NCI-H1694 (cell line): ENCODE measurements at regions not wholly inside any gene's neighbourhood (a gene's known extent, or its start where the extent isn't known, plus 50 kb on each side); places are given as distances from the start of the nearest gene placed in this dataset.
"Not testable (repeated sequence)": the region's sequence is repeated elsewhere in the genome, so short reads cannot be mapped to it uniquely, and the experiment has no call there.

Source experiments
- DNase-seq: peaks from one replicate; lab custom pipeline; 2025; lab: John Stamatoyannopoulos, UW

DNA sequence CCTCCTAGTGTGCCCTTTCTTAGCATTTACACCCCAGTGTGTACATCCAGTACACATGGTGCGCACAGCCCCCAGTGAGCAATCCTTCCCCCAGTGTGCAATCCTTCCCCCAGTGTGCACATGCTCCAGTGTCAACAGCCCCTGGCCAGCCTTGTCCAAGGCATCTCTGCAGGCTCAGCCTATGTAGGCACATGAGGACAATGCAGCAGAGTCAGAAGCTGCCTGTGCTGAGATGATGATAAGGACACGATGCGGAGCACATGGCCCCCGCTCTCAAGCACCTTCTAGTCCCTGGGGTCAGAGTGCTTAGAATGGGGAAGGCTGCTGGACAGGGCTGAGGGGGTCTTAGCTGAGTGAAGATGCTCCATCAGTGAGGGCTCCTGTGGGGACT, 69.8 kb downstream of the GADD45G start:
- DNase-seq, result no peak

DNA sequence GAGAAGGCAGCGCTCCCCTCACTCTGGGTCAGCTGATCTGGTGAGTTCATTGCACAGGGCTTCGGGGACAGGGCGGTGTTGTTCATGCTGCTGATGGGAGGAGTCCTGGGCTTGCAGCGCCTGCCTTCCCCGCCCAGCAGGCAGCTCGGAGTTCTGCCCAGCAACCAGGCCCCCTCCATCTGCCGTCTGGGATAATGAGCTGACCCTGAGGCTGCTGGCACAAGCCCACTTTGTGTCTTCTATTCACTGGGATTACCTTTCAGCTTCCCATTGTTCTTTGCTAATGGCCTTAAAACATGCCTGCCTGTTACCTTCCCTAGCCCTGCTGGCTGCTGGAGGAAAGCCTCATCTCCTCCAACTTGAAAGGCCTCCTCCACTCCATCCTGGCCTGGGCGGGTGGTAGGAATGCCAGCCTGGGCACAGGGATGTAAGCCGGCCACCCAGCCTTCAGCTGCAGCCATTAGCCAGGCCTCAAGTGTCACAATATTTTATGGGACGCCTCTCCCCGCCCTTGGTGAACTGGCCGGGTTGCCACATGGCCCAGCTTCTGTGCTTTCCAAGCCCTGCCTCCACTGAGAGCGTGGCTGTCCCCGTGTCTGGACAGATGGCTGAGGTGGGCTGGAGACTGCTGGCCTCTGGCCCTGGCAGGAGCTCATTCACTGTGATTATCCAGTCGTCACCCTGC, 70.4 kb downstream of the GADD45G start:
- peak; percentile 80 for DNase-seq

DNA sequence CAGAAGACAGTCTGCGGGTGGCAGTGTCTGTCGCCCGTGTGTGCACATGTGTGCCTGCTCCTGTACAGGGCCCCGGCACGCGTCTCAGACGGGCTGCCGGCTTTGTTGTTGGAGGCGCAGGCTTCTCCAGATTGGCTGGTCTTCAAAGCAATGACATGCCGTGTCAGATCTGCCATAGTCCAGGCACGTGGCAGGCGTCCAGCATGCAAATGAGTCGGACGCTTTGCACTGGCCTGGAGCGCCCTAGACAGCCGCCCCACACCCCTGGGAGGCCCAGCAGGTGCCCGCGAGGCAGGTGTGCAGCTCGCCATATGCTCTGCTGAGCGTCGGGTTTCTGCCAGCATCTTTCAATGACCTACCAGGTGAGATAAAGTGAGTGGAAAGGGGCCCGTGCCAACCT, 71.5 kb downstream of the GADD45G start:
- DNase-seq, result no peak

DNA sequence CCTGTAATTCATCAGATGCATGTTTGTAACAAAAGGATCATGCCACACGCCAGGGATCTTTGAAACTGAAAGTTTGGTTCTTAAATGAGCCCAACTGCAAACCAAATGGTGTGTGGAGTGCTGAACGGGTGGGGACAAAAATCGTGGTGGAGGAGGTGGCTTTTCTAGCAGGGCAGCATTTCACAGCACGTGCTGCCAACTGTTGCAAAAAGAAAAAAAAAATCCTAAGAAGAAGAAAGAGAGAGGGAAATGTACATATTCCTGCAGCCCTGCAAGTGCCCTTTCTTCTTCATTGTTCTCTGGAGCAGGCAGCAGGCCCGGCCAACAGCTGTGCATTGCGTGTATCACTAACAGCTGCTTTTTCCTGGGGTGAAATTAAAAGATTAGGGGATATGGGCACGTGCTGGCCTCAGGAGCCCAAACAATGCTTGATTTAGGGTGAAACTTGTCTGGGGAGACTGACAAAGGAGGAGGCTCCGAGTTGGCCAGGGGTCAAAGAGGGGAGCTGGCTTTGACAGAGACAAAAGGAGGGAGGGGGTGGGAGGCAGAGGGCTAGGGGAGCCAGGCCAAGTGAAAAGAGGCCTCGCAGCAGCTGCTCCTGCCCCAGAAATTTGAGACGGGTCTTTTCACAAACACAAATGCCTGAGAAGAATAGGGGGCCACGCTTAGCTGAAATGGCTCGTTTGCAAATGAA, 73.0 kb downstream of the GADD45G start:
- no peak for DNase-seq

DNA sequence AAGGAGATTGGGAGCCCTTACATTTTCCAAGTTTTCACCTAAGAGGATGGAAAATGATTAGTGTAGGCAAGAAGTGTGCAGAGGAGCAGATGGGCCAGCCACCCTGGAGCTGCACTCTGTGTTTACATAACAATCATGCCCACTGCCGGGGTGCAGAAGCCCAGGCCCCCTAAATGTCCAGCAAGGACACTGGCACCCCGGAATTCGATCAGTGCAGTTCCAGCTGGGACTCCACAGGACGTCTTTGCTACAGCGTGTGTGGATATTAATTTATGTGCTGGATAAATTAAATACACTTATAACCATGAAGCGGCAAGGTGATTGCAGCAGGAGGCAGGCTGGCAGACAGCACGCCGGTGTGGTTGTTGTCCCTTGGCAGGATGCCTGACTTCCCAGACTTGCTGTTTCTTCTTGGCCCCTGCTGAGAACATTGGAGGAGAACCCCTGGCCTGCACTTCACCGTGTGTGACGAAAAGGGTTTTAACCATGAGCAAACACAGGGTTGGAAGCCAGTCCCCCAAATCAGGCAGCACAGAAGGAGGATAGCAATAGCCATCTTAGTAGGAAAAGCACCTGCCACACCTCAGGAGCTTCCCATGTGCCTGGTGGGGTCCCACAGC, 73.7 kb downstream of the GADD45G start:
- DNase-seq, result no peak

DNA sequence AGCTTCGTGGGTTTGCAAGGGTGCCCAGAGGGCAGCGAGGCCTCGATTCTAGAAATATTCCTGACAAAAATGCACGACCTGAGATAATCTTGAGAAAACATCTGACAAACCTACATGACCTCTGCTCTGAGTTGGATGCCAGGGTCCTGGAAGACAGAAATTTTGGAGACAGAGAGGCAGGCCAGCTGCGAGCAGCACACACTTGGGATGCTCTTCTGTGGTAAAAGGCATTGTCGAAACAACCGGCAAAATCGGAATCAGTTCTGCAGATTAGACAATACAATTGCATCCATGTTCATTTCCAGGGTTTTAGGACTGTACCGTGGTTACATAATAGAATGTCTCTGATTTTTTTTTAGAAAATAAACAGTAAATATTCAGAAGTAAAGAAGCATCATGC, 74.2 kb downstream of the GADD45G start:
- DNase-seq, result no peak

DNA sequence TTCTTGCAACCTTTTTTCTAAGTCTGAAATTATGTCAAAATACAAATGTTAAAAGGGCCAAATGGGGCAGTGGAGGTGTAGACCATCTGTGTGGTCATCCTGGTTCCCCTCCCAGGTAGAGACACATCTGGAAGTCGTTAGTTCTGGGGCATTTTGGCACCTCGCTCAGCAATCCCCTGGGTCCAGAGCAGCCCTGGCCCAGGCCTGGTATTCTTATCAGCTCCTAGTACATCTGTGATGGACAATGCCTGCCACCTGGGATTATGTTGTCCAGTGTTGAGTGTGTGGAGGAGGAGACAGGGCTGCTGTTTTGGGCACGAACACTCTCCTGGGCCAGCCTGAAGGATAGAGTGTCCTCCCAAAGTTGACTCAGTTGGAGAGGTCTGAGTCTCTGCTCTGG, 74.8 kb downstream of the GADD45G start:
- DNase-seq, result no peak

DNA sequence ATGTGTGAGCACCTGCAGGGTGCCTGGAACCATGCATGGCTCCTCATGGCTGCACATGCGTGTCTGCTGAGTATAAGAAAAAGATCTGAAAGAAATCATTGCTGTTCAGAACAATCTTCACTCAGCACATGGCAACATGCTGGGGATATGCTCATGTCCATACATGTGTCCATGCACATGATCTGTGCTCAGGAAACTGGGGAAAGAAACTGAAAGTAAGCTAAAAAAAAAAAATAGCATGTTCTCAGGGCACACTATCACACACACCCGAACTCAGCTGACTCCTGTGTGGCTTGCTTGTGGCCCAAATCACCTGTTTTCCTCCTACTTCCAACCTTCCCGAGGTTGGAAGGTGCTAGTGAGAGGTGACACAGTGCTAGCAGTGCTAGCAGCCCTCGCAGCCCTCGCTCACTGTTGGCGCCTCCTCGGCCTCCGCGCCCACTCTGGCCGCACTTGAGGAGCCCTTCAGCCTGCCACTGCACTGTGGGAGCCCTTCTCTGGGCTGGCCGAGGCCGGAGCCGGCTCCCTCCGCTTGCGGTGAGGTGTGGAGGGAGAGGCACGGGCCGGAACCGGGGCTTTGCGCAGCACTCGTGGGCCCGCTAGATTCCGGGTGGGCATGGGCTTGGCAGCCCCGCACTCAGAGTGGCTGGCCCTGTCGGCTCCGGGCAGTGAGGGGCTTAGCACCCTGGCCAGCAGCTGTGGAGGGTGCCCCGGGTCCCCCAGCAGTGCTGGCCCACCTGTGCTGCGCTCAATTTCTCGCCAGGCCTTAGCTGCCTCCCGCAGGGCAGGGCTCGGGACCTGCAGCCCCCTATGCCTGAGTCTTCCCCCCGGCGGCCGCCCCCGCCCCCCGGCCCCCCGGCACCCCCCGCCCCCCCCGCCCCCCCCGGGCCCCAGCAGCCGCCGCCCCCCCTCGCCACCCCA, 76.0 kb downstream of the GADD45G start:
- no peak for DNase-seq

DNA sequence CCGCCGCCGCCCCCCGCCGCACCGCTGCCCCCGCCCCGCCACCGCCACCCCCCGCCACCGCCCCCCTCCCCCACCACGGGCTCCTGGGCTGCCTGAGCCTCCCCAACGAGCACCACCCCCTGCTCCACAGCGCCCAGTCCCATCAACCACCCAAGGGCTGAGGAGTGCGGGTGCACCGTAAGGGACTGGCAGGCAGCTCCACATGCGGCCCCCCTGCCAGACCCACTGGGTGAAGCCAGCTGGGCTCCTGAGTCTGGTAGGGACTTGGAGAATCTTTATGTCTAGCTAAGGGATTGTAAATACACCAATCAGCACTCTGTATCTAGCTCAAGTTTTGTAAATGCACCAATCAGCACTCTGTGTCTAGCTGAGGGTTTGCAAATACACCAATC, 76.7 kb downstream of the GADD45G start:
- not testable (repeated sequence) for DNase-seq

DNA sequence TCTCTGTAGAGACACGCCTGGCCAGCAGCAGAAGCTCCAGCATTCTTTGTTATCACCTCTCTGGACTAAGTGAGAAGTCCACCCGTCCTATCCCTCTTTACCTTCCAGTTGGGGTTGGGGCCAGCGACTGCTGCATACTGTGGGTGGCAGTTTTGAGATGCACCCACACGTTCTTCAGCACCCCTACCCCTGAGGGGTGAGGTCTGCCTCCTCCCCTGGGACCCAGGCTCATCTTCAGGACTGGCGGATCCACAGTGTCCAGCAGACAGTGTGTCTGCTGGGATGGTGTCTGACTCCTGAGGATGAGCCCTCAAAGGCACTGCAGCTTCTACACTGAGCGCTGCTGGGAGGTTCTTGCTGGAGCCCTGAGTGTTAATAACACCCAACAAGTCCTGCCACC, 78.8 kb downstream of the GADD45G start:
- DNase-seq, result no peak

DNA sequence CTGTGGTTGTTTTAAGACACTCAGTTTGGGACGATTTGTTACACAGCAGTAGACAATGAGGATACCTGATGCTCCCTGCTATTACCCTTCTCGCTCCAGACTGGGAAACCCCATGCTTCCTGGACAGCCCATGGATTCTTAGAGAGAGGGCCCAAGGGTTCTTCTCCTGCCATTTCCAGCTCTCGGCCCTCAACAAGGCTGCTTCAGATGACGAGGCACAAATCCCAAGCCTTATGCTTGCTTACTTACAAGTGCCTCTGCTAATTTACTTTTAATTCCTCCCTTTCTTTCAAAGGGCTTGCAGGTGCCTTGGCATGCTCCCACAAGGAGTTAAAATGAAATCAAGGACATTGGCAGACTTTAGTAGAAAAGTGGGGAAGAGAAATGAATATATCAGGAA, 79.4 kb downstream of the GADD45G start:
- DNase-seq, result no peak

DNA sequence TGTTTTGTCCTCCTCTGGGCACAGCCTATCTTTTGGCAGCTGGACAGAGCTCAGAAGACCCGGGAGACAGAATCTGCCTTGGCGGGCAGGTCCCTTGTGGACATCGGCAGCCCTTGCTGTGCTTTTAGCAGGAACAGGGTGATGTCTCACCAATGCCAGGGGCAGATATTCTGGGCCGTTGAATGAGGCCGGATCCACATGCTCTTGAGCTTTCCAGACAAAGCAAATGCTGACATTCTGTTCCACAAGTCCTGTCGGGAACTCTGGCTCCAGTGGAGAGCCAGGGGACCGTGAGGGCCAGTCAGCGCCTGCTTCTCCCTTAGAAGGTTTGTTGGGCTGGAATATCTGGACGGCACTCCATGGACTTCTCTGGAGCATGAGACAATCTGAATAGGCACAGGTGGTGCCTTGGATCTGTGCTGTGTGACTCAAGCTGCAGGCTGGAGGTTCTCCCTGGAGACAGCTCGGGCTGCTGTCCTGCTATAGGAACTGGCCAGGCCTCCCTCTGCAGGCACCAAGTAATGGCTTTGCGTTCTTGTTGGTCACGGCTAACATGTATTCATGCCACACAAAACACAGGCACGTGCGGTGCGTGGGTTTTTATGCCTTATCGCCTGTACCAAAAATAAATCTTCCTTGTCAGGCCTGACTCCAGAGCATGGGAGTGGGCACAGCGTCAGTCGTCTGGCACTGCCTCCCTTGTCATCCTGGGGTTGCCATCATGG, 80.3 kb downstream of the GADD45G start:
- DNase-seq, result no peak

DNA sequence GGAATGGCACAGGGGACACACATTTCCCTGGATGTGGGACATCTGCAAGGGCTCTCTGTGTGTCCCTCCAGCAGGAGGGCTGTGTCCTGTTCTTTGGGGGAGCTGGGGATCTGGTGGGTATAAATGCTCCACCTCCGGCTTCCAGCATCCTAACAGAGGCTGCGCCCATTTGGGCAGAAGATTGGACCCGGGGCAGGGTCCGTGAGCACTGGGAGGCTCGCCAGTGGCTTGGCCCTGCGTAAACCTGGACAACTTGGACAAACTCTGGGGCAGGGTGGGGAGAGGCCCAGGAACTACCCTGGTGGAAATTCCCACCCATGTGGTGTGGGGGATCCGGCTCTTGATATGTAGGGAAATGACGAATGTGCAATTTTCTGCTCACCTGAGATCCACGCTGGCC, 80.9 kb downstream of the GADD45G start:
- DNase-seq, result no peak

DNA sequence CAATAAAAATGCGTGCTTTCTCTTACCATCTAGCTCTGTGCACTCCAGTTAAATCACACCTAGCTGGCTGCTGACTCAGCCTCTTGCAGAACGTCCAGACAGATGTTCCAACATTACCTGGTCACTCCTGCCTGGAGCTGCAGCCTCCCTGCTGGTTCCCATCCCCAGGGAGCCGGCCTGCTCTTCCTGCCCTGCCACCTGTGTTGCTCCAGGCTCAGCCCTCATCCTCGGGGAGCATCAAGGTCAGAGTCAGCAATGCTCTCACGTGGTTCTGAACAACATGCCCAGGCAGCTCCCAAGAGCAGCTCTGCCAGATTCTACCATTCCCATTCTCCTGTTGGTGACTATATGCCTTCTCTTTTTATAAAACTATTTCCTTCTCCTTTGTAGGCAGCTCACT, 81.3 kb downstream of the GADD45G start:
- peak; percentile 53 for DNase-seq

DNA sequence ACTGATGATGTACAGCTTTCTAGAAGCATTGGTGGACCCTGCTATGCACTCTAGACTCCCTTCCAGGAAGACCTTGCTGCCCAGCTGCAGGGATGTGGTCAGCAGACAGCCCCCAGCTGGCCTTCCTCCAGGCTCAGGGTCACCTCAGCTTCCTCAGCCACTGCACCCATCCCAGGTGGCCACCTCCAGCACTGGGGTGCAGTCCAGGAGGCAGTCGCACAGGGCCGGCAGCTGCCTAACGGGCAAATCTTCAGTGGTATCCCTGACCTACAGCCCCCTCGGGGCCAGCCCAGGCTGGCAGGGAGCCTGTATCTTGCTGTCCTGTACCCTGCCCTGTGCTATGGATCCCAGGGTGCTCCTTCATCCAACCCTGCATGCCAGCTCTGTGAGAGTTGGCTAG, 81.8 kb downstream of the GADD45G start:
- DNase-seq, result no peak

DNA sequence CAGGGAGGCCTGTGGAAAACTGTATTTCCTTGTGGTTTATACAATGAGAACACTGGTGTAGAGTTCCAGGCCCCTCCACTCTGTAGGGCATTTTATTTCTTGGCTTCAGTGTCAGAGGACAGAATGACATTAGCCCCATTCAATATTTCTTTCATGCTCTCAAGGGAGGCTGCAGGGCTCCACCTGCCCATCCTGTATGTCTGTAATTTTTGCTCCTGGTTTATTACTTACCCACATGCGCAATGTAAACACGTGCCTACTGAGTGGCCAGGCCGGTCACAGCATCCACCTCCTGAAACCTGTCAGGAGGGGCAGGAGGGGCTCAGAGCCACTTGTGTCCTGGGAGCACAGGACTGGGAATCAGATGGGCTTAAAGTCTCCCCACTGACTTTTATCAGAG, 82.4 kb downstream of the GADD45G start:
- DNase-seq, result no peak

DNA sequence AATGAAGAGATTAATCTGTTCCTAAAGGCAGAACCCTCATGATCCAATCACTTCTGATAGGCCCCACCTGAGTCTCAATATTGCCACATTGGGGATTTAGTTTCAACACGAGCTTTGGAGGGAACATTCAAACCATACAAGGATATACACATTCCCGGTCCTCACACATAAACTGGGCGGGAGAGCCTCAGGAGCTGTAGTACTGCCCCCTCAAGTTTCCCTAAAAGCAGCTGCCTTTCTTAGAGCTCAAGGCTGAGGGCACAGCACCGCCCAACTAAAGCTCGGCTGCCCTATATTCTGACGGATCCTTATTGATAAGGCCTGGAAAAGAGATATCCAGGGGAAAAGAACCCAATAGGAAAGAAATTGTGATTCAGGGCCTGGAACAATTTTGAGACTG, 83.0 kb downstream of the GADD45G start:
- DNase-seq, result no peak

DNA sequence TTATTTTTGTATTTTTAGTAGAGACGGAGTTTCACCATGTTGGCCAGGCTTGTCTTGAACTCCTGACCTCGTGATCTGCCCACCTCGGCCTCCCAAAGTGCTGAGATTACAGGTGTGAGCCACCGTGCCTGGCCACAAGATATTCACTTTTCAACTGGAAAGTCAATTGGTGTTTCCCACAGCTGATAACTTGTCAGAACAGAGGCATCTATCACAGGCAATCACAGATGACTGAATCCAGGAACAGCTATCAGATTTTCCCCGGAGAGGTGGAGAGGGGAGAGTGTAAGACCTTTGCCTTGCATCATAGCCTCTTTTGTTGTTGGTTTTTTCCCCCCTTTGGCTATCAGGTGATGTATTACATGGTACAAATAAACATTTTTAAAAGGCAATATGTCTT, 84.5 kb downstream of the GADD45G start:
- not testable (repeated sequence) for DNase-seq

DNA sequence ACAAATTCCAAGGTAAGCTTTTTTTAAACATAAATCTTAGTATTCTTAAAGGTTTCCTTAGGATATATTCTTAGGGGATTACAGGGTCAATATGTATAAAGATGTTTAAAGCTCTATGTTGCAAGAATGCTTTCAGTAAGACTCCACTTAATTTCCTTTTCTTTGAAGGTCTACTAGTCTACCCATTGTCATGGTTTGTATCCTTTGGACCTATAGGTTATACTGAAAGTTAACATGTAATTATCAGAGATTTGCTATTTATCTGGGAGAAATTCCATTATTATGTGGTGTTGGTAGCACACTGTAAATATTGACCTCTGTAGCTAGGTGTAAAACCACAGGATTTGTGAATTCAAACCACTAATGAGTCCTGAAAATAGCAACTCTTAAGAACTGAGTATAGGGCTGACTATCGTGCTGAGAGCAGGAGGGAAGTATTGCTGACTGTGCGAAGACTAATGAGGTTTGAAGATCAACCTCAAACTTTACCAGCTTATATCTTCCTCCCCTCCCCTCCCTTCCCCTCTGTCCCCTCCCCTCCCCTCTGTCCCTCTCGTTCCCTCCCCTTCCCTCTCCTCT, 85.6 kb downstream of the GADD45G start:
- no peak for DNase-seq

DNA sequence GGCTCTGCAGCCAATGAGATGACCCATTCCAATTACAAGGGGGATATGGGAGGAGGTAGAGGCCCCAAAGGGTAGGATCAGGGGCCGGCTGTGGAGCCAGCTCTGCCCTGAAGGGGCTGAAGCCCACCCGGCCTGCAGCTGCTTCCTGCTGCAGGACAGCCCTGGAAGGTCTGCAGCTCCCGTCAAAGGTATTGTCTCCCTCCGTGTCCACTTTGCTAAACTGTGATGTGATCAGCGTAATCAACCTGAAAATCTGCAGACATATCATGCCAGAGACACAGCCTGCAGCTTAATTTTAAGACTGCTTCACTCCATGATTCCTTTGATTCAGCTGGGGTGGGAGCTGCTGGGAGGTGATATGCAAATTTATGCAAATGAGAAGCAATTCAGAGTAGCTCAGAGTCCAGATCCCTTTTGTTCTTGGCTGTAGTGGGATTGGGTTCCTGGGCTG, 90.7 kb downstream of the GADD45G start:
- DNase-seq, result no peak

DNA sequence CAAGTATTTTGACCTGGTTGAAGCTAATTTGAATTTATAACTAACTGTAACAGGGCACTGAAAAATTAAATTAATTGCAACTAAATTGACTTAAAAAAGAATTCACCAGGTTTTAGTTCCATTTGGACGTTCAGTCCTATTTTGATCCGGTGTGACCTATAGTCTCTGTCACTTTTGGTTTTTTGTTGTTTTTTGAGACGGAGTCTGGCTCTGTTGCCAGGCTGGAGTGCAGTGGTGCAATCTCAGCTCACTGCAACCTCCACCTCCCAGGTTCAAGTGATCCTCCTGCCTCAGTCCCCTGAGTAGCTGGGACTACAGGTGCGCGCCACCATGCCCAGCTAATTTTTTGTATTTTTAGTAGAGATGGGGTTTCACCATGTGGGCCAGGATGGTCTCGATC, 91.2 kb downstream of the GADD45G start:
- not testable (repeated sequence) for DNase-seq
